GM21786 (cell line): ENCODE measurements at regions not wholly inside any gene's neighbourhood (a gene's known extent, or its start where the extent isn't known, plus 50 kb on each side); places are given as distances from the start of the nearest gene placed in this dataset.

Source experiments
- ATAC-seq: cut with Tn5 transposase; IDR thresholded peaks from one replicate; pipeline ENCODE4 v1.9.1; 2021; ENCODE audit not compliant: unreplicated experiment

GRCh38 chr4:183846951-183847350 is 58.2 kb upstream of the STOX2 start:
- no peak for ATAC-seq

GRCh38 chr4:183848805-183849204 is 56.3 kb upstream of the STOX2 start:
- ATAC-seq, result no peak

- no peak for ATAC-seq
These were observed 52.1 kb upstream of the STOX2 start for GRCh38 chr4:183852910-183853547.

- no peak for ATAC-seq
These were observed 51.6 kb upstream of the STOX2 start for GRCh38 chr4:183853548-183853940.
